HG02852 (cell line): ENCODE measurements at regions not wholly inside any gene's neighbourhood (a gene's known extent, or its start where the extent isn't known, plus 50 kb on each side); places are given as distances from the start of the nearest gene placed in this dataset.
"Not testable (repeated sequence)": the region's sequence is repeated elsewhere in the genome, so short reads cannot be mapped to it uniquely, and the experiment has no call there.

ENCODE experiments used
- ATAC-seq: cut with Tn5 transposase; IDR thresholded peaks from one replicate; pipeline ENCODE4 v1.9.1; 2021; ENCODE audit warnings: mild to moderate bottlenecking, moderate library complexity; ENCODE audit not compliant: unreplicated experiment

GRCh38 chr7:65317372-65317771 lies 56.3 kb upstream of the ZNF92 start:
- no peak for ATAC-seq

- ATAC-seq, result no peak
Measured at GRCh38 chr7:65310761-65311160, 62.9 kb upstream of the ZNF92 start.

GRCh38 chr7:65308300-65308678 lies 65.4 kb upstream of the ZNF92 start:
- no peak for ATAC-seq

- no peak for ATAC-seq
Measured at GRCh38 chr7:65307651-65308299, 65.9 kb upstream of the ZNF92 start.

GRCh38 chr7:65304175-65304574 lies 69.5 kb upstream of the ZNF92 start:
- ATAC-seq, result no peak

- ATAC-seq, result no peak
Measured at GRCh38 chr7:65302883-65303282, 70.8 kb upstream of the ZNF92 start.

- ATAC-seq, result no peak
Measured at GRCh38 chr7:65301007-65301406, 72.6 kb upstream of the ZNF92 start.

- ATAC-seq, result no peak
Measured at GRCh38 chr7:65295409-65295808, 78.2 kb upstream of the ZNF92 start.

- ATAC-seq, result not testable (repeated sequence)
Measured at GRCh38 chr7:65290340-65290739, 83.3 kb upstream of the ZNF92 start.

GRCh38 chr7:65287023-65287422 lies 86.6 kb upstream of the ZNF92 start:
- ATAC-seq, result no peak

GRCh38 chr7:65285906-65286864 lies 87.5 kb upstream of the ZNF92 start:
- ATAC-seq, result no peak

GRCh38 chr7:65285241-65285640 lies 88.4 kb upstream of the ZNF92 start:
- not testable (repeated sequence) for ATAC-seq

GRCh38 chr7:65279795-65280194 lies 93.9 kb upstream of the ZNF92 start:
- no peak for ATAC-seq

GRCh38 chr7:65276822-65277221 lies 96.8 kb upstream of the ZNF92 start:
- no peak for ATAC-seq

GRCh38 chr7:65271502-65271901 lies 102.2 kb upstream of the ZNF92 start:
- ATAC-seq, result not testable (repeated sequence)

- peak; percentile 96 for ATAC-seq
Measured at GRCh38 chr7:65269150-65269856, 104.4 kb upstream of the ZNF92 start.

- ATAC-seq, result no peak
Measured at GRCh38 chr7:65268782-65269149, 104.9 kb upstream of the ZNF92 start.

GRCh38 chr7:65265933-65266519 lies 107.6 kb upstream of the ZNF92 start:
- ATAC-seq, result no peak

GRCh38 chr7:65264258-65264657 lies 109.4 kb upstream of the ZNF92 start:
- no peak for ATAC-seq

- ATAC-seq, result not testable (repeated sequence)
Measured at GRCh38 chr7:65260673-65261072, 113.0 kb upstream of the ZNF92 start.

GRCh38 chr7:65259864-65260525 lies 113.7 kb upstream of the ZNF92 start:
- not testable (repeated sequence) for ATAC-seq
